Endothelial cell of hepatic sinusoid (primary cell): ENCODE measurements at regions not wholly inside any gene's neighbourhood (a gene's known extent, or its start where the extent isn't known, plus 50 kb on each side); places are given as distances from the start of the nearest gene placed in this dataset.

Experiments
- in situ Hi-C: cut with HindIII; loops from 2 replicates; pipeline ENCODE4 v1.10.0; 2017; ENCODE audit warnings: low sequenced_read_pairs

GRCh38 chr11:123378096-123378495 lies 52.0 kb upstream of the GRAMD1B start:
- in situ Hi-C loops: no loop called here

- in situ Hi-C loops: no loop called here
Measured at GRCh38 chr11:123377355-123377754, 52.7 kb upstream of the GRAMD1B start.

GRCh38 chr11:123375832-123376231 lies 54.2 kb upstream of the GRAMD1B start:
- in situ Hi-C loops: no loop called here

GRCh38 chr11:123374622-123374968 lies 55.5 kb upstream of the GRAMD1B start:
- in situ Hi-C loops: no loop called here

GRCh38 chr11:123373754-123374621 lies 56.1 kb upstream of the GRAMD1B start:
- in situ Hi-C loops: no loop called here

GRCh38 chr11:123371506-123372297 lies 58.4 kb upstream of the GRAMD1B start:
- in situ Hi-C loops: no loop called here

GRCh38 chr11:123366924-123367323 lies 63.1 kb upstream of the GRAMD1B start:
- in situ Hi-C loops: no loop called here

GRCh38 chr11:123365955-123366354 lies 64.1 kb upstream of the GRAMD1B start:
- in situ Hi-C loops: no loop called here

- in situ Hi-C loops: no loop called here
Measured at GRCh38 chr11:123364080-123364479, 66.0 kb upstream of the GRAMD1B start.

GRCh38 chr11:123363556-123363955 lies 66.5 kb upstream of the GRAMD1B start:
- in situ Hi-C loops: no loop called here

GRCh38 chr11:123362941-123363340 lies 67.1 kb upstream of the GRAMD1B start:
- in situ Hi-C loops: no loop called here

GRCh38 chr11:123362186-123362585 lies 67.9 kb upstream of the GRAMD1B start:
- in situ Hi-C loops: no loop called here

- in situ Hi-C loops: no loop called here
Measured at GRCh38 chr11:123361110-123361509, 69.0 kb upstream of the GRAMD1B start.

GRCh38 chr11:123360267-123360936 lies 69.7 kb upstream of the GRAMD1B start:
- in situ Hi-C loops: no loop called here

GRCh38 chr11:123357990-123358827 lies 71.9 kb upstream of the GRAMD1B start:
- in situ Hi-C loops: no loop called here

- in situ Hi-C loops: no loop called here
Measured at GRCh38 chr11:123357353-123357989, 72.6 kb upstream of the GRAMD1B start.

- in situ Hi-C loops: no loop called here
Measured at GRCh38 chr11:123356539-123356938, 73.5 kb upstream of the GRAMD1B start.

GRCh38 chr11:123354371-123354975 lies 75.6 kb upstream of the GRAMD1B start:
- in situ Hi-C loops: no loop called here

GRCh38 chr11:123351375-123351774 lies 78.7 kb upstream of the GRAMD1B start:
- in situ Hi-C loops: no loop called here

GRCh38 chr11:123349382-123349781 lies 80.7 kb upstream of the GRAMD1B start:
- in situ Hi-C loops: no loop called here
